ENCODE measurements at regions not wholly inside any gene's neighbourhood (a gene's known extent, or its start where the extent isn't known, plus 50 kb on each side); places are given as distances from the start of the nearest gene placed in this dataset.

- H3K4me3 ChIP-seq (ENCODE audit: low read depth, low read length): no peak overlapping the region
- H3K9me3 ChIP-seq (ENCODE audit: severe bottlenecking): peaks cover 5% of the 10 kb centered on the region
- no peak for TF ChIP-seq CTCF (IDR thresholded peaks at IDR 0.05; ENCODE audit: low read depth, low read length)
- no peaks in the 10 kb centered on the region for H3K36me3 ChIP-seq
- H3K27ac ChIP-seq: no peak overlapping the region
- no peak for DNase-seq
- no peaks in the 10 kb centered on the region for H3K27me3 ChIP-seq (ENCODE audit: insufficient read depth, low read depth, severe bottlenecking)
These were observed 230.3 kb upstream of the MVB12B start for GRCh38 chr9:126096340-126096739.

GRCh38 chr9:126097679-126098078, 228.9 kb upstream of the MVB12B start:
- no peak overlapping the region for H3K27ac ChIP-seq
- no peaks in the 10 kb centered on the region for H3K36me3 ChIP-seq
- no peak overlapping the region for H3K4me3 ChIP-seq (ENCODE audit: low read depth, low read length)
- peaks cover 5% of the 10 kb centered on the region for H3K9me3 ChIP-seq (ENCODE audit: severe bottlenecking)
- no peak for DNase-seq
- no peak for TF ChIP-seq CTCF (IDR thresholded peaks at IDR 0.05; ENCODE audit: low read depth, low read length)
- H3K27me3 ChIP-seq (ENCODE audit: insufficient read depth, low read depth, severe bottlenecking): no peaks in the 10 kb centered on the region

- DNase-seq: no peak
- TF ChIP-seq CTCF (IDR thresholded peaks at IDR 0.05; ENCODE audit: low read depth, low read length): no peak
- H3K27me3 ChIP-seq (ENCODE audit: insufficient read depth, low read depth, severe bottlenecking): peaks cover 2% of the 10 kb centered on the region
- no peaks in the 10 kb centered on the region for H3K36me3 ChIP-seq
- no peak overlapping the region for H3K27ac ChIP-seq
- H3K4me3 ChIP-seq (ENCODE audit: low read depth, low read length): no peak overlapping the region
- no peaks in the 10 kb centered on the region for H3K9me3 ChIP-seq (ENCODE audit: severe bottlenecking)
These were observed 220.2 kb upstream of the MVB12B start for GRCh38 chr9:126106404-126106803.

- Histone ChIP-seq H3K27ac (no peak overlapping the region), H3K27me3 (ENCODE audit: insufficient read depth, low read depth, severe bottlenecking) (peaks cover 15% of the 10 kb centered on the region), H3K36me3 (no peaks in the 10 kb centered on the region), H3K4me3 (ENCODE audit: low read depth, low read length) (no peak overlapping the region), H3K9me3 (ENCODE audit: severe bottlenecking) (no peaks in the 10 kb centered on the region)
- no peak for TF ChIP-seq CTCF (IDR thresholded peaks at IDR 0.05; ENCODE audit: low read depth, low read length)
- DNase-seq: no peak
These were observed 218.9 kb upstream of the MVB12B start for GRCh38 chr9:126107693-126108092.

GRCh38 chr9:126108240-126108639, 218.4 kb upstream of the MVB12B start:
- no peak for TF ChIP-seq CTCF (IDR thresholded peaks at IDR 0.05; ENCODE audit: low read depth, low read length)
- Histone ChIP-seq H3K27ac (no peak overlapping the region), H3K9me3 (ENCODE audit: severe bottlenecking) (no peaks in the 10 kb centered on the region), H3K36me3 (no peaks in the 10 kb centered on the region), H3K27me3 (ENCODE audit: insufficient read depth, low read depth, severe bottlenecking) (peaks cover 20% of the 10 kb centered on the region), H3K4me3 (ENCODE audit: low read depth, low read length) (no peak overlapping the region)
- DNase-seq: no peak

GRCh38 chr9:126109575-126109974, 217.1 kb upstream of the MVB12B start:
- H3K9me3 ChIP-seq (ENCODE audit: severe bottlenecking): no peaks in the 10 kb centered on the region
- no peak for TF ChIP-seq CTCF (IDR thresholded peaks at IDR 0.05; ENCODE audit: low read depth, low read length)
- DNase-seq: no peak

More at GRCh38 chr9:126109575-126109974, 217.1 kb upstream of the MVB12B start:
- Histone ChIP-seq H3K36me3 (no peaks in the 10 kb centered on the region), H3K4me3 (ENCODE audit: low read depth, low read length) (no peak overlapping the region), H3K27me3 (ENCODE audit: insufficient read depth, low read depth, severe bottlenecking) (peaks cover 33% of the 10 kb centered on the region), H3K27ac (no peak overlapping the region)
